HG03196 (cell line): ENCODE measurements at regions not wholly inside any gene's neighbourhood (a gene's known extent, or its start where the extent isn't known, plus 50 kb on each side); places are given as distances from the start of the nearest gene placed in this dataset.

Experiments used
- ATAC-seq: cut with Tn5 transposase; IDR thresholded peaks from one replicate; pipeline ENCODE4 v1.9.1; 2021; ENCODE audit not compliant: unreplicated experiment

DNA sequence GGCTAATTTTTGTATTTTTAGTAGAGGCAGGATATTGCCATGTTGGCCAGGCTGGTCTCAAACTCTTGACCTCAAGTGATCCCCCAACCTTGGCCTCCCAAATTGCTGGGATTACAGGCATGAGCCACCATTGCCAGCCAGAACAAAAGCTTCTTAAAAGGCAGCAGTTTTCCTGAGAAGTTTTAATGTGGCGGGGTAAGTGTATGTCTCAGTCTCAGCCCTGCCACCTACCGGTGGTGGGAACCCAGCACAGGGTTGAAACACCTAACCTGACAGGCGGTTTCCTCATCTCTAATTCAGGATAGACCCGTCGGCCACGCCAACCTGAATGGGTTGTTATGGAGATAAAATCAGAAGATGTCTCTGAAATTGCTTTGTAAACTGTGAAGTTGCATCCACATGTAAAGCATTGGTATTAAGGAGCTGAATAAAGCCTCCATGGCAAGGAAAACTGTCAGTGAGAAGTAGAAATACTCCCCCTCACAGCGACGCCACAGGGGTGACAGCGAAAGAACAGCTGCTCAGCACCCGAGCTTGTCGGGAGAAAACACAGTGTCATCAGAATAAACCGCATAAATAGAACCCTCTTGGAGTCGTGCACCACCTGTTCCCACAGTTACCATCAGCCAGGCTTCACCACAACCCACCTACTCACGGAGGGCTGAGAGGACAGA is 165.9 kb upstream of the NCAM1 start:
- ATAC-seq, result no peak

DNA sequence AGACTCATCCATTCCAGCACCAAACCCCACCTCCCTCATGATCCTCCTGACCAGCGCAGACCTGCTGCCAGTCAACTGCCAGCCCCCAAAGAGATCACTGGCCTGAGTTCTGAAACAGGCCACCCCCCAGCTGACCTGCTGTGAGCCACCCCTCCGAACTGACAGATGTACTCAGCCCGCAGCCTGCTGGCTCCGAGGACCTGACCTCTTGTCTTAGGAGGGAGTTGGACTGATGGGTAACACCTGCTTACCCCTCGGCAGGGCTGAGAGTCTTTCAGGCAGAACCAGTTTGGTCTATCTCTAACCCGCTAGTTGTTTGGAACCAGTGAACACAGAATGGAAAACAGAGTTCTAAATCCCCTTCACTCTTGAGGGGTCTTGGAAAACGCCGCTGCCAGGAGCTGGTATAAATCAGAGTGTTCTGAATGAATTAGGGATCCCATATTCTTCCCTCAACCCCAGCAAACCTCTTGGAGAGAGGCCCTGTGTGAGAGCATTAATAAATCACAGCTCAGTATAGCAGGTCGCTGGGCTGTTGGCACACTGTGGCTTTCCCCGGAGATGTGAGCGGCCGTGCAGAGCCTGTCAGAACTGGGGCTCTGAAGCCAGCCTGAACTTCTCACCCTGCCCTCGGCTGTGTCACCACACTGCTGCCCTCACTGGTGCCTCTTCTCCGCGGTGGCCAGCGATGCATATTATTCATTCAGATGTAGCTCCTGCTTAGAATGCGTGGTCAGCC is 165.1 kb upstream of the NCAM1 start:
- ATAC-seq, result no peak

DNA sequence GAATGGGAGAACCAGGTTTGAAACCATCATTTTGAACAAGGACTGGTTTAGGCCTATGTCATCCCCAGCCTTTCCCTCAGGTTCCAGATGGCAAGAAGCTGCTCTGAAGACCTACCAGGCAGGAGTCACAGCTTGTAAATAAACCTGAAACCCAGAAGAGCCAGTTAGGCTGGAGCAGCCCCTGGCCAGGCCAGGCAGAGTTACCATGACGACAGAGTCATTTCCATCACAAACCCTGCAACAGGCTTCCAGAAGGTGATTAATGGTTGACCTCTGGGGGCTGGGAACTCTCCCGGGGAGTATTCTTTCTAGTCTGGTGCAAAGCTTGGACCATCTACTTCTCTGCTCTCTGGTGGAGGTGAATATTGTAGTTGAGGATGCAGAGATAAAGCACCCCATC is 164.1 kb upstream of the NCAM1 start:
- no peak for ATAC-seq

DNA sequence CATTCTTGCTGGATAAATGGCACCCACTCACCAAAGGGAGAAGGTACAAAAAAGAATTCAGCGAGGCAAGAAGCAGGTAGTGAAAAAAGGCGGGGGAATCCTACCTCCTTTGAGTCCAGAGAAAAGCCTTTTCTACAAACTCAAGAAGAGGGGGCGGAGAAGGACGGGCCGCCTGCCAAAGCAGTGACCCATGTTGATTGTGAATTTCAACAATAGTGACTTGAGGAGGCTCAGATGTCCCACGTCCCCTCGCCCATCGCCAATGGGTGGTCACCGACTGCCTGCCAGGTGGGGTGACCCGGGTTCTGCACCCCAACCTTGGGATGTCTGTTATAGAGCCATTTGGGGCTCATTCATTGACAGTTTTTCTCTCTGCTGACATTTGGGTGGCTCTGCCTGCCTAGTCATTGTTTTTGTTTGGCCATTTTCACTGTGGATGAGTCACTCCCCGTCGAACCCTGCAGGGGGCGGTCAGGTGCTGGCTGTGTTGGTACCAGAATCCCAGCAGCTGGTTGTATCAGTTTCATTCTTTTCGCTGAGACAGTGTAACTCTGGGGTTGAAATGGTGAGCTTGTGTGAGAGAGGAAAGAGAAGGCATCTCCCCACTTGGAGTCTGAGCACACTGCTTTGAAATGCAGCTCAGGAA is 163.4 kb upstream of the NCAM1 start:
- no peak for ATAC-seq

DNA sequence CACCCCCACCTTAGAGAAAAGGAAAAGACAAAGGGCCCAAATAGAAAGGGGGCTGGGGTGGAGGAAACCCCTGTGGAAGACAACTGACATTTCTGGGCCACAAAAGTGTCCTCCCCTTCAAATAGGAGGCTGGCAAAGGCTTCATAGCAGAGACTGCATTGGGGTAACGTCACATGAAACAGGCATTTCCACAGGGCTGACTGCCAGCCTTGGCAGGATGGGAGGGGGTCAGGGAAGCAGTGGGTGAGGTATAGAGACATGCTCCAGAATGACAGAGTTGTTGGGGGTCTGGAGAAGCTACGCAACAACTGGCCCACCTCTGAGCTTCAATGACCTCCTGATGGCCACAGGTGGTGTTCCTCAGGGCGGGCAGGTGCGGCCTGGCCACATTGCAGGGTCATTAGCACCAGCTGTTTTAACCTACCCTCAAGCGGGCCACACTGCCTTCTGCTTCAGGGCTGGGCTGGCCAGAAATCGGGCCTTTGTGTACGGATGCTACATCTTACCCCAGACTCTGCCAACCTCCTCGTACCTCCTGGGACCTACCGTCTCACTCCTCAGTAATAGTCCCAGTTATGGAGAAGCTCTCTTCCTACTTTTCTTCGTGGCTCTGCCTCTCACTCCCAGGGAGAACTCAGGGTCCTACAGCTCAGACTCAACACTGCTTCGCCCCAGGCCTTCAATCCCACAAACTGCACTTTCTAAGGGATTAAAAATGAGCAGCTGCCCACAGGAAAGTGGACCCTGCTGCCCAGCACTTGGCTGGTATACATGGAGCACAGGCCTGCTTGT is 160.0 kb upstream of the NCAM1 start:
- no peak for ATAC-seq

DNA sequence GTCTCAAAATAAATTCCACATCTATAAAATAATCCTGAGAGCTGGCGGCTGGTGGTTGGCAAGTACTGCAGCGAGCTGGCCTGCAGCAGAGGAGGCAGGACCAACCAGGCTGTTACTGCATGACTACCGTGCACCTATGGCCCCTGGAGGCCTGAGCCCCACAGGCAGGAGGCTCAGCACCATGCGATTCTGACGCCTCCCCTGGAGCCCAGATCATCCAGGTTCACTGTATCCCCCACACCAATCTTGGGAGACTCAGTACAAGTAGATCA is 159.5 kb upstream of the NCAM1 start:
- ATAC-seq, result no peak

DNA sequence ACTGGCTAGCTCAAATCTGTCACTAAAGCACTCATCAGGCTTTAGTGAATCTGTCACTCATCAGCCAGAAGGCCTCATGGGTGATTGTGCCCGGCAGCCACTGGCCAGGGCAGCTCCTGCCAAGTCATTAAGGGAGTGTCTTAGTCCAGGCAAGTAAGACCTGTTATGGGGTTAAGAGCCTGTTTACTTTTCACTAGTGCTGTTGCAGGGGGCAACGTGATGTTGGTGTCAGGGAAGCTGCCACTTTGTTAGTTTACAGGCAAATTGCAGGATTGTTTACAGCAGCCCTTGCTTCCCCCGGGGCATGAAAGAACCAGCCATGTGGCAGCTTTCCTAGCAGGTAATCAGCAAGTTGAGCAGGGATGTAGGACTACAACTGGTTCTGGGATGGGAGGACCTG is 155.6 kb upstream of the NCAM1 start:
- no peak for ATAC-seq

DNA sequence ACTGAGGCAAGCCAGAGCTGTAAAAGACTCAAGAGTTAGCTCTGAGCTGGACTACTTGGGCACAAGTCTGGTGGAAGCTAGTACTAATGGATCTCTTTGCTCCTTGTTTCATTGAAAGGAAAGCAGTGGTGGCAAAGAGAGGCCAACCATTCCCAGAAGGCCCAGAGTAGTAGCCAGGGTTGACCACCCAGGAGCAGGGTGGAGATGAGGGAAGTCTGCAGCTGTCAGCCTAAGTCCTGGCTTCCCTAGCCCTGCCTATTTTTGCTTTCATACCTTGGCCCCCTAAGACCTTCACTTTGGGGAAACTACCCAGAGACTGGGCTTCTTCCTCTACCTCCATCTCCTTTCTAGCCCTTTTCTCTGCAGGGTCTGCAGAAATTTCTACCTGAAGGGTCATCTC is 155.0 kb upstream of the NCAM1 start:
- ATAC-seq, result no peak

DNA sequence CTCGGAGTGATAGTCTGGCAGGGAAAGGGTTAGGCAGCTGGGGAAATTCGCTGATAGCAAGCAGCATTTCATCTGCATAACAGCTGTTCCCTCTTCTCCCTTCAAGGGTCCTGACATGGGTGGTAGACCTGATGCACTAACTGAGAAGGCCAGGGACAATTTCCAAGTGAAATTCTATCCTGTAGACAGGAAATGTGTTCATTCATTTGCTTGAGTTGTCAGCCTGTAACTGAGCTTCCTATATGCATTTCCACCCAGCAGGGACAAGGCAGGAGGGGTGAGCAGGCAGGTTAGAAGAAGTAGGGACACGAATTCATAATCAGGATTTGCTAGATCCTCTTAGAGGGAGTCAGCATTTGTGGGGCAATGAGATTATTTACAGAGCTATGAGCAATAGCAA is 154.3 kb upstream of the NCAM1 start:
- ATAC-seq, result no peak

DNA sequence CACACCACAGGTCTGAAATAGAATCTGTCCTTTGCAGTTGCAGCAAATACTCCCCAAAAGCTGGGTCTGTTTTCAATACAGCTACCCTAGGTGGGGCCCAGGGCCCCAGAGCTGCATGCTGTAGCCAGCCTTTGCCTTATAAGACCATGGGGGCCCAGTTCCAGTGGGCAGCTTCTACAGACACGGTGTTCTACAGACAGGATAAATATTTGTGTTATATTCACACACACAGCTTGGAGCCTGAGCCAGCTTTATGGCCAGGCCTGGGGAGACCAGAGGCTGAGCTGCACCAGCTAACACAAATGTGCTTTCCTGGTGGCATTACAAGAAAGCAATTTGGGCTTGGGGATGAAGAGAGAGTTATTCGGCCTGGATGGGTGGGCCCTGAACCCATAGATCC is 151.8 kb upstream of the NCAM1 start:
- ATAC-seq, result no peak

DNA sequence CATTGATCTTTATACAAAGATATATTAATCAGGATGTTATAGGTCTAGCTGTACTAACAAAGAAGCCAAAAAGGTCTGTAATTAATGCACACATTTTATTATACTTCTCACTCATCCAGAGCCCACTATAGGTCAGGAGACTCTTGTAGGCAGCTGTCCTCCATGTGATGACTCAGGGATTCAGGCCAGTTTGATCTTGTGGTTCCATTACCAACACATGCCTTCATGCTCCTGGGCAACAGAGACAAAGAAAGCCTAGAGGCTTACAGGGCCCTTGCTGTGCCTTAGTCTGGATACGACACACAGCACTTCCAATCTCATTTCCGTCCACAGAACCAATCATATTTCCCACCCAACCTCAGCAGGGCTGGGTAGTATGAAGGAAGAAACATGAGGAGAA is 150.3 kb upstream of the NCAM1 start:
- no peak for ATAC-seq

DNA sequence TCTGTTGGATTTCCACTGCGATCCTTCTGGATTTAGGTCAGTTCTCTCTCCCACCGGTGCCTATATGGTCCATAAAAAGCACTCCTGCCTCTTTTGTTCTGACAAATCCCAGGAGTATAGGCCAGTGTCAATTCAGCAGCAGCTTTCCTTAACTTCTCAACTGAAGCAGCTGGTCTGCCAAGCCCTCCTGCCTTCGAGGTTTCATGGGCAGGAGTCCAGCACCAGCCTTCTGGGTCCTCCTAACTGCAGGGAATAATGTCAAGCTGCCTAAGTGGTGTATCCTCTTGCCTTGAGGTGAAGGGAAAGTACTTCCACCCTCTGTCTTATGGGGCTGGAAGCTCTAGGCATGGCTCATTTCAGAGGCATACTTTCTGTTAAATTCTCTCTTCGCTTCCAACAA is 149.4 kb upstream of the NCAM1 start:
- ATAC-seq, result no peak

DNA sequence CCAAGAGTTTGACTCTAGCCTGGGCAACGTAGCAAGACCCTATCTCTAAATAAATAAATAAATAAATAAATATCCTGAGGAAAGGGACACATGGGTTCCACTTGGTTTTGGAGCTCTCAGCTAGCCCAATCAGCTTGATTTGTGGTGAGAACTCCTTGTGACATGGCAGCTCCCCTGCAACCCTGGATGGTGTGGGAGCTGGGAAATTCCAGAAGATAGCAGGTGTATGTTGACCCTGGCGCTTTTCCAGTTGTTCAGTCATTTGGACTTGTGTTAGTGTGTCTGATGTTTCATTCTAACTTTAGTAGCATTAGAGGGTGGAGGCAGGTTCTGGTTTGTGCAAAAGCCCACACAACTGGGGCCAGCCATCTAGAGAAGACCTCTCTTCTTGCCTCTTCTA is 148.5 kb upstream of the NCAM1 start:
- ATAC-seq, result no peak

DNA sequence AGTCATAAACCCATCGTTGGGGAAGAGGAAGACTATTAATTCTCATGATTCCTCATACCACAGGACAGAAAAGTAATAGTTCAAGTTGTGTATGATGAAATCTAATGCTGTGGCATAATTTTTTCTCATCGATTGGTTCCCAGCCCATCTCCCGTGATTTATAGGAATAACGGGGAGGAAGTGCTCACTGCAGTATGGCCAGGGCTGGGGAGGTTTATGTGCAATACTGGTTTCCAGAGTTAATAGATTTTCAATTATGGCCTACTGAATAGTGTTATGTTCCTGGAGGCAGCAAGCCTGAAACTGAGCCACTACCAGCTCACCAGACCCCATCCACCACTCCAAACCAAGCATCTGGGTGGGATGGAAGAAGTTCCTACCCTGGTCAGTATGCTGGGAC is 147.1 kb upstream of the NCAM1 start:
- ATAC-seq, result no peak

DNA sequence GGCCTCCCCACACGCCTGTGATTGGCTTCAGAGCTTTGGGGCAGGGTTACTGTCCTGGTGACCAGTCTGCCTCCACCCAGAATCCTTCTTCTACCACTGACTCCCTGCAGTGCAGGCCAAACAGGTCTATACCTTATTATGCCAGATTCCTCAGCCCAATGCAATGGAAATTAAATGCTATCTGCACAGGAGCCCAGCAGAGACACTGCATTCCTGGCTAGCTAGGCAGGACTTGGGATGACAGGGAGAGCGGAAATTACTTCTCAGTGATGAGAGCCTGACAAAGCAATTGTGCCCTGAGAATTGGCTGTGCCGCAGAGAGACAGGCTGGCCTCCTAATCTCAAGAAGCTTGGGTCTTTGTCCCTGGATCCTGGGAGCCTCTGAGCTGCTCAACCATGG is 143.8 kb upstream of the NCAM1 start:
- ATAC-seq, result no peak

DNA sequence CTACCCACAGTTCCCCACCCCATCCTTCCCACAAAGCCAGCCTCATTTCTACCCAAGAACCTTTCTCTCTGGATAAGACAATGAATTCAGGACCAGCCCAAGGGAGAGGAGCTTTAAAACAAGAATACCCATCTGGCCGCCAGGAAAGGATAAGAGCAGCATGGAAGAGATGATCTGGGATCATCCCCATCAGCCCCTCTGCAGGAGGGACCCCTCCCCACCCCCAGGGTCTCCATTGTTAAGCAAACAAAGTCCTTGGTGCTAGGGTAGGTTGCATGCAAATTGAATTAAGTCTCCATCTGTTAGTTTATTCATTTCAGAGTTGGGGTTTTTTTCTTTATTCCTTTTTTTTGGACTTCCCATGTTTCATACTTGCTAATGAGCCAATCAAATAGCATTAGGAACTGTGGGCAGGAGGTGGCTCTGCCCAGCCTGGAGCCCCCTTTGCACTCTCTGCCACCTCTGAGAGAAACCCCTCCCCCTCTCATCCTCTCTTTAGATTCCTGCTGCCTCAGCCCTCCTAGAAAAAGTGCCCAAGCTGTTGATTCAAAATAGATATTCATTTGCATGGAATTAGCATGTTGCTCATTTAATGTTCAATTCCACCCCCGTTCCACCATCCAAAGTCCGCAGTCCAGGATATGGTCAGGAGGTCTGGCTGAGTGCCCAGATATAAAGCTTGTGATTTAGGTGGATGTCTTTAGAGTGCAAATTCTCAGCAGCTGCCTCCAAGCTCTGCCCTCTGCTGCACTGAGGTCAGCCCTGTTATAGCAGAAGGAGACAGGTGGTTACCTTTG is 138.5 kb upstream of the NCAM1 start:
- ATAC-seq, result no peak

DNA sequence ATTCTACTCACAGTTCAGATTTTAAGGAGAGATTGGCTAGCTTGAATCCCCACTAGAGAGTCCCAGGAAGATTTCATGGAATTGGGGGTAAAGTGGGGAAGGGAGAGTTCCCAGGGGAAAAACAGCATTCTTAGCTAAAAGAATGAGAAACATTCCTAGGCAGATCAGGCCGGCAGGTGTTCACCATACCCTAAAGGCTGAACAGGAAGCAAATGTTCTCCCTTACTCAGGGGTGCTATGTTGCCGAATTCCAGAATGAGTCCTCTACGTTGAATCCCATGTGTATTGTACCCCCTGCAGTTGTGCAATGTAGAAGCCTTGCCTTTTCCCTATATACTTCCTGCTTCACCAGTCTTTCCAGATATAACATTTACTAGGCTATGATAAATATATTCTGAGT is 135.2 kb upstream of the NCAM1 start:
- ATAC-seq, result no peak

DNA sequence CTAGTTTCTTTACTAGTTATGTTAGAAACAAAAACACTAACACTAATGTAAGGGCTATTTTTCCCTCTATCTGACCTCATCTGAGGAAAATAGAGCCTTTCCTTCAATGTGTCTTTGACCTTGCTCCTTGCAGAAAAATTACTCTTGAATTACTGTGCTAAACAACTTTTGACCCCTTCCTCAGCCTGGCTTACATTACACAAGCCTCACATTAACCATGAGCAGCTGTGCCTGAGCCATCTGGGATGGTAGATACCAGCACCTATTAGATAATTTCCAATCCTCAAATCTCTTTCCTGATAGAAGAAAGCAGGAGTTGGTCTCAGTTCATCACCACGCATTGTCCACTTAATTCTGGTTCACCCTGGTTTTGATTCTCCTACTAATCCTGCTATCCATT is 134.4 kb upstream of the NCAM1 start:
- ATAC-seq, result no peak

DNA sequence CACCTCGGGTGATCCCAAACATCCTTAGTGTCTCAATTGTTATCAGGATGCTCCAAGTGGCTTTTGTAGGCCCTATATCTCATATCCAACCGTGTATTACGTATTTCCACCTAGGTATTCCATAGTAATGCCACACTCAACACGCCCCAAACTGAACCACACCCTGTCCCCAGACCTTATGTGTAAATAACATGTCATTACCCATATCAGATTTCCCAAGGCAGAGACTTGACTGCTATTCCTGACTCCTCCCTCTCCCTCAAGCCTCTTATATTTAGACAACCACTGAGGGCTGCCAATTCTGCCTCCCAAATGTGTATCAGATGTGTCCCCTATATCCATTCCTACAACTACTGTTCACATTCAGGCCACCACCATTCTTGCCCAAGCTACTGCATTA is 132.8 kb upstream of the NCAM1 start:
- ATAC-seq, result no peak

DNA sequence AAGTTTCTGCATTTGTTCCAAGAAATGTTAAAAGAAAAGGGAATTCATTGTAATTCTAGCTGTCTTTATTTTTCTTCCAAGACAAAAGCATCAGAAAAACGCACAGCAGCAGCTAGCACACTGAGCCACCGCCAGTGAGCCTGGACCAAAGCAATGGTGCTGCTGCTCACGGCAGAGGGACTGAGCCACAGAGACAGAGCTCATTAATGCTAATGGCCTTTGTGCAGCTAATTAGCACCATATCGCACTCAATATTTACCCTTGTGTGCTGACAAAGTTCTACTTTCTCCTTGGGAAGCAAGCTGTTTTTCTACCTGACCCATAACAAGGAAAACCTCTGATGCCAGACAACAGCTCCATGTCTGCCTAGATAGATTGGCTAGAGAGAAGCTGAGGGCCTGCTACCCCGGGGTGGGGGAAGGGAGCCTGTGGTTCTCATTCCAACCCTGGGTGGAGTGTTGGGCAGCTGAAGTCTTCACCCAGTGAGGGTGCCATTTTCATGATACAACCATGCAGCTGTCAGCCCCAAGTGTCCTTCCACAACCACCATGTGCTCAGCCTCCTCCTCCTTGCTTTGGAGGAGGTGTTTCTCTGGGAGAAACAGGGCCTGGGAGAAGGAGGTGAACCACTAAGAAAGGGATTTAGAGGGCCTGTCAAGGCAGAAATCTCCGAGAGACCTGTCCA is 131.1 kb upstream of the NCAM1 start:
- no peak for ATAC-seq

DNA sequence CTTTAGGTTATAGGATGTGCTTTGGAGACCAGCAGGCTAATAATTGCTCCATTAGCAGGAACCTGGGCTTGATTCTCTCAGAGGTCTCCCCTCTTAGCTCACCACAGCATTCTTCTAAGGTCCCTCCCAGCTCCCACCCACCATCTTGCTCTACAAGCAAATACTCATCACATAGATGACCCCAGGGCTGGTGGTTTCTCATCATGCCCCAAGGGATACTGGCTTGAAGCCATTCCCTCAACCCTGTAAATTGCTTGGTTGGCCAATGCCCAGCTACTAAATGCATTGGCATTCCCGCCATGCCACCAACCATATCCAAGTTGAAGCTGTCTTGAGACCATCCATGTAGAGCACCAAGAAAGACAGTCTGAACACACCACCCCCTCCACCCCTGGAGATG is 130.2 kb upstream of the NCAM1 start:
- no peak for ATAC-seq
